ENCODE measurements at regions not wholly inside any gene's neighbourhood (a gene's known extent, or its start where the extent isn't known, plus 50 kb on each side); places are given as distances from the start of the nearest gene placed in this dataset.
"Not testable (repeated sequence)": the region's sequence is repeated elsewhere in the genome, so short reads cannot be mapped to it uniquely, and the experiment has no call there.

DNA sequence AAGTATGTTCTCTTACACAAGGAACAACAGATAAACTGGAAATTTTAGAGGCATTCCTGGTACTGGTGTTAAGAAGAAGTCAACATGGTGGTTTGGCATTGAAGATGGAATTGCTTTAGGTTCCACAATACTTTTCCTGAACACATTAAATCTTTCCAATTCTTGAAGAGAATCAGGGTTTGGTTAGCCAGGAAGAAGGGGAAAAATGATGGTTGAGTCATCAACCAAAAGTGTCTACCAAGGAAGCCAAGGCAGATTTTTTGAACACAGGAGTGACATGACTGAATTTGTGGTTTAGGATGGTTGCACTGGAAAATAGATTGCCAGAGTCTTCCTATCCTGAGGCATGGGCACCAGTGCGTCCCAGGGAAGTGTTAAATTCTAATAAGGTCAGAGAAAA lies 433.4 kb downstream of the TMEM38B start:
- Histone ChIP-seq H3K4me1 (replicated peaks in 1 of 2) (no peaks in the 10 kb centered on the region), H3K4me3 (no peak overlapping the region), H3K27ac (no peak overlapping the region)
- no peak for ATAC-seq (replicated peaks in 6 of 8)
- in situ Hi-C loops (cut with MboI; ENCODE audit: low pct_unique_long_range_greater_than_20kb in 2 of 9, low sequenced_read_pairs in 9 of 9, unreplicated experiment in 9 of 9), result no loop called here
- WGBS, 10 experiments, result 0 to 100% (median 75%) methylated on average over 1 of the region's 1 CpG; no CpG with 5 or more reads in 3 of the 10 experiments

DNA sequence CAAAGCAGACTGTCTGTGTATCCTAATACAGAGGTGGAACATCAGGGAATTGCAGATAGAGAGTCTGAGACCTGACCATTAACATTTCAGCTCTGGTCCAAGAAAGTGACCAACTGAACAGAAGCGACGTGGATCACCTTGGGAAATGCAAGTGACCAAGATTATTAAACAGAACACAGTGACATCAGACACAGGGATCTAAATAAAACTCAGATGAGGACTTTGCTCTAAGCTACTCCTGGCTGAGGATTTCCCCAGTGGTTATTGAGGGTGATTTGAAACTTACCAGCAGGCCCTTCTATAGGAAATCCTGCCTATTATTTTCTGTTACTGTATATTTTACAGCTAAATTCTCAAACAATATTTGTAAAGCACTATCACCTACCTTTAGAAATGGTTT lies 436.0 kb downstream of the TMEM38B start:
- Histone ChIP-seq H3K27ac (no peak overlapping the region), H3K4me1 (replicated peaks in 1 of 2) (no peaks in the 10 kb centered on the region), H3K4me3 (no peak overlapping the region)
- in situ Hi-C loops (cut with MboI; ENCODE audit: low pct_unique_long_range_greater_than_20kb in 2 of 9, low sequenced_read_pairs in 9 of 9, unreplicated experiment in 9 of 9), result no loop called here
- no peak for ATAC-seq (replicated peaks in 6 of 8)
- WGBS, 10 experiments, result 13 to 100% (median 88%) methylated on average over 1 to 2 of the region's 2 CpGs; no CpG with 5 or more reads in 2 of the 10 experiments

DNA sequence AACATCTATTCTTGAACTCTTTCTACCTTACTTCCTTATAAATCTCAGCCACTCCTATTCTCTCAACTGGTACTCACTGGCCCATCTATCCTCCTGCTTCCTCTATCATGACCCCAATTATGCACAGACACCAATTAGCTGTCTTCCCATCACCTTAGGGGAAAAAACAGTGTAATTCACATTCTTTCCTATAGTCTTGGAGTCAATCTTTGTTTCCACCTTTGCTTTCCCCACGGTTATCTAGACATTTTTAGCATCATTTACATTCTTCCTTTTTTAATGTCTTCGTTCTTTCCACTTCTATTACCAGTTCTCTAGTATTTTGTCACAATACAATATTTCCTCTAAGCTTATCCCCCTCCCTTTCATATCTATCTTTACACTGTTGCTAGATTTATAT lies 449.4 kb downstream of the TMEM38B start:
- ATAC-seq (replicated peaks in 6 of 8), result no peak
- Histone ChIP-seq H3K27ac (no peak overlapping the region), H3K4me3 (no peak overlapping the region), H3K4me1 (replicated peaks in 1 of 2) (no peaks in the 10 kb centered on the region)
- in situ Hi-C loops (cut with MboI; ENCODE audit: low pct_unique_long_range_greater_than_20kb in 2 of 9, low sequenced_read_pairs in 9 of 9, unreplicated experiment in 9 of 9), result no loop called here
- 0 to 97% (median 76%) methylated on average over 2 of the region's 2 CpGs for WGBS, 10 experiments

DNA sequence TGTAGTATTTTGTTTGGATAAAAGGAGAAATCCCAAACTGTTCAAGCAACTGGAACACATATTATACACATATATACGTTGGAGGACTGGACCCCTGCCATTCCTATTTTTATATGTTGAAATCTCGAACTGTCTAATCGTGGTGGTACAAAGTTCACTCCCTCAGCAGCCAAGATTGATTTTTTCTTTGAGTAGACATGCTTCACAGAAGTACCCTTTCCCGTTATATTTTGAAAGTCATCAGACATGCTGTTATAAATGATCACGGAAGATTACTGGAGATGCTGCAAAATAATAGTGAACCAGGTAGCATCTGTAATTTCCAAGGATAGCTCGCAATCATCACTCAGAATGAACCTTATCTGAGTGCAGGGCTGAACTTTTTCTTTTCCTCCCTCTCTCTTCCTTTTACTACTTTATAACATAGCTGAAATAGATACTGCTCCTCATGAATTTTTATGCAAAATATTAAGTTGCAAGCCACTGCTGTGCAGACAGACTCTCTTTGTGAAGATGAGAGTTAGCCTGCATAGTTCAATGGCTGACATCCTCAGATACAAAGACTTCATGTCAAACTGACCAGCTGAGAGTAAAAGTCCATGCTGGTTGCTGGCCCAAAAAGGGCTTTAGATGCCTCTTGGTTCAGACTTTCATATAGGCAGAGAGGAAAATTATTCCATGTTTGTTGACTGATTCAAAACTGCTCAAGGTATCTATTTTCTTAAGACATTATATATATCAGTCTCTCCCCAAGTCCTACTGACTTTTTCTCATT lies 451.9 kb downstream of the TMEM38B start:
- in situ Hi-C loops (cut with MboI; ENCODE audit: low pct_unique_long_range_greater_than_20kb in 2 of 9, low sequenced_read_pairs in 9 of 9, unreplicated experiment in 9 of 9), result no loop called here
- WGBS, 10 experiments, result 0 to 100% (median 88%) methylated on average over 1 to 6 of the region's 6 CpGs
- H3K4me3 ChIP-seq, result no peak overlapping the region
- H3K4me1 ChIP-seq (replicated peaks in 1 of 2), result no peaks in the 10 kb centered on the region
- H3K27ac ChIP-seq, result no peak overlapping the region
- ATAC-seq (replicated peaks in 6 of 8), result no peak

DNA sequence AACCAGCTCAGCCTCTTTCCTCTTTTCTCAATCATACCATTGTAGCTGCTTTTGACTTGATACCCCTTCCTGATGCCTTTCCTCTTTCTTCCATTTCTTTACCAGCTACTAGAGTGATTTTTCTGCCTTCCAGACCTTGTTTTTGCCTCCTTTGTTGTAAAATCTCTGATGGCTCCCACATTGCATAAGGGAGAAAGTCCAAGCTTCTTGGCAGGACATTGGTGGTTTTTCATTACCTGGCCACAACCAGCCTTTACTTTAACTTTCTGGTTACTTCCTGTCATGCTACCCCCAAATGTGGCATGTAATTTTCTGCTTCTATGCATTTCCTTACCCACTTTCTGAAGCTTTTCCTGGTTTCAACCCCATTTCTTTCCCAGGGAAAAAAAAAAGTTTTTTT lies 452.5 kb downstream of the TMEM38B start:
- in situ Hi-C loops (cut with MboI; ENCODE audit: low pct_unique_long_range_greater_than_20kb in 2 of 9, low sequenced_read_pairs in 9 of 9, unreplicated experiment in 9 of 9), result no loop called here
- Histone ChIP-seq H3K4me3 (no peak overlapping the region), H3K4me1 (replicated peaks in 1 of 2) (no peaks in the 10 kb centered on the region), H3K27ac (no peak overlapping the region)
- ATAC-seq (replicated peaks in 6 of 8), result no peak

DNA sequence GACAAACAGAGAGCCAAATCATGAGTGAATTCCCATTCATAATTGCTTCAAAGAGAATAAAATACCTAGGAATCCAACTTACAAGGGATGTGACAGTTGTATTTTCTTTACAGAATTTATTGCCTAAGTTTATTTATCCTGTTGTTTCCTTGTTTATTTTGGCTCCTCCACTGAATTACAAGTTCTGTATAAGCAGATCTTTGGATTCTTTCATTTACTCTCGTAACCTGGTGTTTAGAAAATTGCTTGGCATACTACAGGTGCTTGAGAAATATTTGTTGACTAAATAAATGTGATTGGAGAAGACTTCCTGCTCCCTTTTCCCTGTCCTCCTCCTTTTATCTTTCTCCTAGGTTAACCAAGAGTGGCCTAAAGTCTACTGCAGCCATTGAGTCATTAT lies 455.6 kb downstream of the TMEM38B start:
- no peak for ATAC-seq (replicated peaks in 6 of 8)
- H3K27ac ChIP-seq, result no peak overlapping the region
- H3K4me3 ChIP-seq, result no peak overlapping the region
- WGBS, 10 experiments, result 0 to 100% (median 51%) methylated on average over 1 of the region's 1 CpG; no CpG with 5 or more reads in 4 of the 10 experiments
- in situ Hi-C loops (cut with MboI; ENCODE audit: low pct_unique_long_range_greater_than_20kb in 2 of 9, low sequenced_read_pairs in 9 of 9, unreplicated experiment in 9 of 9), result no loop called here
- H3K4me1 ChIP-seq (replicated peaks in 1 of 2), result no peaks in the 10 kb centered on the region

DNA sequence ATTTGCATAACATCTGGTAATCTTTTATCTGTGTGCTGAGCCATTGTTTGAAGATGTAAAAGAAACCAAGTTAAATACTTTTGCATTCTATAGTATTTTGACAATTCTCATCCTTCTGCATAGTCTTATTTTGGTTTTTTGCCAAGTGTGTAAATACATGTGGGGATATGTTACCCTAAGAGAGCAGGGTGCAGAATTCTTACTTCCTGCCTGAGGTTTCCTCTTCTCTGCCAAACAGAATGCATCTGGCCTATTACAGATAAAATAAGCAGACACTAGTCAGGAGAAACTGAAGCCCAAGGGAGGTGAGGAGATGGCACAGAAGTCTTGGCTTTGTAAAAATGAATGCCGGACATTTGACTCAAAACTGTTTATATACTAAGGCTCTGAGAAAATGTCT lies 462.1 kb downstream of the TMEM38B start:
- ATAC-seq (replicated peaks in 6 of 8), result no peak
- WGBS, 10 experiments, result 67 to 100% (median 100%) methylated on average over 1 of the region's 1 CpG; no CpG with 5 or more reads in 4 of the 10 experiments
- in situ Hi-C loops (cut with MboI; ENCODE audit: low pct_unique_long_range_greater_than_20kb in 2 of 9, low sequenced_read_pairs in 9 of 9, unreplicated experiment in 9 of 9), result no loop called here
- Histone ChIP-seq H3K4me3 (no peak overlapping the region), H3K4me1 (replicated peaks in 1 of 2) (no peaks in the 10 kb centered on the region), H3K27ac (no peak overlapping the region)

DNA sequence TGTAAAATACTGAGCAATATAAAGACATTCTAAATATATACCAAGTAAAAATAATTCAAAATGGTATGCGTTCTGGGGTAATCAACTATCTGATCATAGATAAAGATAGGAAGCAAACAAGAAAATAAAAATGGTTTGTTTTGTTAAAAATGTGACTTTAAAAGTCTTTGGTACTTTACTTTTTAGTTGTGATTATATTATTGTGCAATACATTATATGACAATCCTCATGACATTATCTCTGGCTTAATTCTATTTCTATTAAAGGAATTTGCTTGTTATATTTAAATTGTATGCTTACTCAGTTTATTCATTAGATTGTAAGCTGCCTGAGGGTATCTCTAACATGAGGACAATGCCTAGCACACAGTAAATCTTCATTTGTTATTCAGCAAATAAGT lies 477.9 kb downstream of the TMEM38B start:
- no peak for ATAC-seq (replicated peaks in 6 of 8)
- 0 to 100% (median 80%) methylated on average over 1 of the region's 1 CpG; no CpG with 5 or more reads in 1 of the 10 experiments for WGBS, 10 experiments
- Histone ChIP-seq H3K4me3 (no peak overlapping the region), H3K27ac (no peak overlapping the region), H3K4me1 (replicated peaks in 1 of 2) (no peaks in the 10 kb centered on the region)
- in situ Hi-C loops (cut with MboI; ENCODE audit: low pct_unique_long_range_greater_than_20kb in 2 of 9, low sequenced_read_pairs in 9 of 9, unreplicated experiment in 9 of 9), result no loop called here

DNA sequence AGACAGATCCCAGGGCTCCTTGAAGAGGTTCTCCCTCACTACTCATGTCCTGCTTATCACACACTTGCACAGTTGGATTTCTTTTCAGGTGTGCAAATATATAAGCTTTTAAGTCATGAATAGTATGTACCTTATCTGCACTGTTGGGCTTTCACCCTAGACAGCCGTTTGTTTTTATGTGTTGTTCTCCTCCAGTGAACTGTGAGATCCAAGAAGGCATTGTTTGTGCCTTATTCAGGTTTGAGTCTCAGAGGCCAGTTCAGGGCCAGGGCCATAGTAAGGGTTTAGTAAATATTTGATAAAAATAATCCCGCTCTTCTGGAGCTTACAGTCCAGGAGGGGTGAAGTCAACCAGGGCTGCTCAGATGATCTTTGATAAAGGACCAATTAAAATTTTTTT lies 480.0 kb downstream of the TMEM38B start:
- ATAC-seq (replicated peaks in 6 of 8), result no peak
- H3K4me1 ChIP-seq (replicated peaks in 1 of 2), result no peaks in the 10 kb centered on the region
- in situ Hi-C loops (cut with MboI; ENCODE audit: low pct_unique_long_range_greater_than_20kb in 2 of 9, low sequenced_read_pairs in 9 of 9, unreplicated experiment in 9 of 9), result no loop called here
- H3K4me3 ChIP-seq, result no peak overlapping the region
- H3K27ac ChIP-seq, result no peak overlapping the region
- WGBS, 10 experiments, result 0 to 100% (median 44%) methylated on average over 1 to 2 of the region's 2 CpGs

DNA sequence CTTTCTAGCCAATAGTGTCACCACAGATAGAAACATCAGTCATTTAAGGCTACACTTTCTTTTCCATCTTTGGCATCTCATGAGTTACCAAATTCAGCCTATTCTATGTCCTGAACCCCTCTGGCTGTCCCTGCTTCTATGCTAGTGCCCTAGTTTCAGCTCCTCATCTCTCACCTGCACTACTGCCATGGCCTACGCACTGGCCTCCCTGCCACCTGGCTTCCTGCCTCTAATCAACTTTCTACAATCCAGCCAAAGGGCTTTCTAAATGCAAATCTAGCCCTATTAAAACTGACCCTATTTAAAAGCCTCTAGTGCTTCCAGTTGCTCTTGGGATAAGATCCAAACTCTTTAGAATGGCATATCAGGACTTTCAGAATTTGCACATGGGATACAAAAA lies 482.9 kb downstream of the TMEM38B start:
- in situ Hi-C loops (cut with MboI; ENCODE audit: low pct_unique_long_range_greater_than_20kb in 2 of 9, low sequenced_read_pairs in 9 of 9, unreplicated experiment in 9 of 9), result no loop called here
- 0 to 100% (median 100%) methylated on average over 1 of the region's 1 CpG; no CpG with 5 or more reads in 2 of the 10 experiments for WGBS, 10 experiments
- H3K27ac ChIP-seq, result no peak overlapping the region
- no peaks in the 10 kb centered on the region for H3K4me1 ChIP-seq (replicated peaks in 1 of 2)
- ATAC-seq (replicated peaks in 6 of 8), result no peak
- H3K4me3 ChIP-seq, result no peak overlapping the region

DNA sequence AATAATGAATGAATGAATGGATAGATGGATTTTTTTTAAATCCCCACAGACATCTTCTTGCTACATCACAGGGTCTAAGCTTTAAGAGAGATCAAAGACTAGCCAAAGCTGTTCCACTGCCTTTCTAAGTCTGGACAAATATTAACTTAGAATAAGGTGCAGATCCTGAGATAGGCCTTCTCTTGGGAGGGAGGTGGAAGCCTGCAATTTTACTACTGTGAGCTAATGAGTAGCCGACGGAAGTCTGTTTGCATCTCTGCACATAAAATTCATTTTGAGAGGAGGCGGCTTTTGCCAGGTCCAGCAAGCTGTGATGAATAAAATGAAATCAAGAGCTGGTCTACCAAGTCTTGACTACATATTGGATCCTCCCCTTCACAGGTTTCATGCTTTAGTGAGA lies 484.9 kb downstream of the TMEM38B start:
- no peak overlapping the region for H3K4me3 ChIP-seq
- H3K27ac ChIP-seq, result no peak overlapping the region
- no peaks in the 10 kb centered on the region for H3K4me1 ChIP-seq (replicated peaks in 1 of 2)
- 11 to 100% (median 85%) methylated on average over 1 to 3 of the region's 3 CpGs; no CpG with 5 or more reads in 2 of the 10 experiments for WGBS, 10 experiments
- no peak for ATAC-seq (replicated peaks in 6 of 8)
- in situ Hi-C loops (cut with MboI; ENCODE audit: low pct_unique_long_range_greater_than_20kb in 2 of 9, low sequenced_read_pairs in 9 of 9, unreplicated experiment in 9 of 9), result no loop called here

DNA sequence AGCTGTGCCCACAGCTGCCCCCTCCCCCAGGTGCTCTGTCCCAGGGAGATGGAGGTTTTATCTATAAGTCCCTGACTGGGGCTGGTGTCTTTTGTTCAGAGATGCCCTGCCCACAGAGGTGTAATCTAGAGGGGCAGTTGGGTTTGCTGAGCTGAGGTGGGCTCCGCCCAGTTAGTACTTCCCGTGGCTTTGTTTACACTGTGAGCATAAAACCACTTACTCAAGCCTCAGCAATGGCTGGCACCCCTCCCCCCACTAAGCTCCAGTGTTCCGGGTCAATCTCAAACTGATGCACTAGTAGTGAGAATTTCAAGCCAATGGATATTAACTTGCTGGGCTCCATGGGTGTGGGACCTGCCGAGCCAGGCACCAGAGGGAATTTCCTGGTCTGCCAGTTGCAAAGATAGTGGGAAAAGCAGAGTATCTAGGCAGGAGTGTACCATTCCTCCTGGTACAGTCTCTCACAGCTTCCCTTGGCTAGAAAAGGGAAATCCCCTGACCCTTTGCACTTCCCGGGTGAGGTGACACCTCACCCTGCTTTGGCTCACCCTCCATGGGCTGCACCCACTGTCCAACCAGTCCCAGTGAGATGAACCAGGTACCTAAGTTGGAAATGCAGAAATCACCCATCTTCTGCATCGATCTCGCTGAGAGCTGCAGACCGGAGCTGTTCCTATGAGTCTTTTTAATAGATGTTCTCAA lies 509.6 kb downstream of the TMEM38B start:
- H3K4me1 ChIP-seq (replicated peaks in 1 of 2); ATAC-seq (replicated peaks in 6 of 8); H3K4me3 ChIP-seq; in situ Hi-C loops (cut with MboI; ENCODE audit: low pct_unique_long_range_greater_than_20kb in 2 of 9, low sequenced_read_pairs in 9 of 9, unreplicated experiment in 9 of 9); H3K27ac ChIP-seq: not testable (repeated sequence)
- 10 to 92% (median 72%) methylated on average over 1 to 5 of the region's 8 CpGs; no CpG with 5 or more reads in 1 of the 10 experiments for WGBS, 10 experiments

DNA sequence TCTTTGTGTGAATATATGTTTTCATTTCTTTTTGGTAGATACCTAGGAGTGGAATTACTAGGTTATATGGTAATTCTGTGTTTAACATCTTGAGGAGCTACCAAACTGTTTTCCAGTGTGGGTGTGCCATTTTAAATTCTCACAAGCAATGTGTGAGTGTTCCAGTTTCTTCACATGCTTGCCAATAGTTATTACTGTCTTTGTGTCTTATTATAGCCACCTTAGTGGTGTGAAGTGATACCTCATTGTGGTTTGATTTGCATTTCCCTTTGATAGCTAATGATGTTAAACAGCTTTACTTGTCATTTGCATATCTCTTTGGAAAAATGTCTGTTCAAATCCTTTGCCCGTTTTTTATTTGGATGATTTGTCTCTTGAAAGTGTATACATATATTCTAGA lies 513.0 kb downstream of the TMEM38B start:
- ATAC-seq (replicated peaks in 6 of 8), result no peak
- Histone ChIP-seq H3K4me3 (no peak overlapping the region), H3K4me1 (replicated peaks in 1 of 2) (no peaks in the 10 kb centered on the region), H3K27ac (no peak overlapping the region)
- 0 to 90% (median 71%) methylated on average over 1 of the region's 1 CpG for WGBS, 10 experiments
- in situ Hi-C loops (cut with MboI; ENCODE audit: low pct_unique_long_range_greater_than_20kb in 2 of 9, low sequenced_read_pairs in 9 of 9, unreplicated experiment in 9 of 9), result no loop called here

DNA sequence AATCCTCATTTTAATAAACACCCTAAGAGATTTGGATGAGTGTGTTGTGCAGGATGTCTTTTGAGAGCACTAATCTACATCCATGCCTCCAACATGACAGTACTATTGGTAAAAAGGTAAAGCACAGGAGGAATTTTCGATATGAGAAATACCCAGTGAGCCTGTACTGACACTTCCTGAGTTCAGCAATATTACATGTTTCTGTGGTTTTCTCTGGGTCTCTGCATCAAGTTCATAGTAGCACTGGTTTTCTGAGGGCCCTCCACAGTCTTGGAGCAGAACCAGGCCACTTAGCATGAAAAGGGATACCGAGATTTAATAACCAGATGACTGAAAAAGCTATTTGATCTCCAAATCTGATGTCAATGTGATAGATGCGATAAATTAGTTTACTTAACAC lies 524.1 kb downstream of the TMEM38B start:
- WGBS, 10 experiments, result 25 to 100% (median 86%) methylated on average over 1 to 3 of the region's 3 CpGs; no CpG with 5 or more reads in 3 of the 10 experiments
- no peak overlapping the region for H3K4me3 ChIP-seq
- no peak for ATAC-seq (replicated peaks in 6 of 8)
- H3K27ac ChIP-seq, result no peak overlapping the region
- in situ Hi-C loops (cut with MboI; ENCODE audit: low pct_unique_long_range_greater_than_20kb in 2 of 9, low sequenced_read_pairs in 9 of 9, unreplicated experiment in 9 of 9), result no loop called here
- H3K4me1 ChIP-seq (replicated peaks in 1 of 2), result peaks cover 0 to 2% of the 10 kb centered on the region in 2 donors

All from motor neuron (in vitro differentiated cells).